Osteoblast (primary cell): ENCODE measurements at regions not wholly inside any gene's neighbourhood (a gene's known extent, or its start where the extent isn't known, plus 50 kb on each side); places are given as distances from the start of the nearest gene placed in this dataset.

Source experiments
- DNase-seq: peaks from one replicate; pipeline ENCODE4 v3.0.0; 2011; ENCODE audit warnings: low spot score, mixed read lengths; ENCODE audit not compliant: insufficient read length; ENCODE audit errors: missing footprints
- H2AFZ ChIP-seq: 2 replicates; pipeline ENCODE4 v1.6.0; 2011; ENCODE audit warnings: mild to moderate bottlenecking, low read length
- H3K27ac ChIP-seq: 2 replicates; pipeline ENCODE4 v1.5.1; 2011; ENCODE audit warnings: mild to moderate bottlenecking, low read depth, low read length, moderate library complexity
- H3K27me3 ChIP-seq: 2 replicates; pipeline ENCODE4 v1.6.0; 2012; ENCODE audit warnings: mild to moderate bottlenecking, control low read depth, inconsistent platforms, low read length, moderate library complexity; ENCODE audit not compliant: insufficient read depth
- H3K36me3 ChIP-seq: 2 replicates; pipeline ENCODE4 v1.5.1; 2011; ENCODE audit warnings: mild to moderate bottlenecking, low read length, control low read depth, moderate library complexity; ENCODE audit not compliant: insufficient read depth
- H3K4me1 ChIP-seq: 2 replicates; pipeline ENCODE4 v1.5.1; 2011; ENCODE audit warnings: mild to moderate bottlenecking, low read length, control low read depth, moderate library complexity; ENCODE audit not compliant: insufficient read depth
- H3K4me2 ChIP-seq: 2 replicates; pipeline ENCODE4 v1.6.0; 2011; ENCODE audit warnings: mild to moderate bottlenecking, low read length; ENCODE audit not compliant: insufficient read depth
- H3K4me3 ChIP-seq: fragments of 200-600 bp; sonication (generic); 3 replicates; pipeline ENCODE4 v1.5.1; 2012; ENCODE audit warnings: mild to moderate bottlenecking, low read length, inconsistent platforms; ENCODE audit not compliant: insufficient read depth
- H3K79me2 ChIP-seq: 2 replicates; pipeline ENCODE4 v1.6.0; 2012; ENCODE audit warnings: mild to moderate bottlenecking, low read length, control low read depth, inconsistent platforms; ENCODE audit not compliant: insufficient read depth
- H3K9me3 ChIP-seq: 2 replicates; pipeline ENCODE4 v1.5.1; 2011; ENCODE audit warnings: low read depth, low read length, control low read depth
- H4K20me1 ChIP-seq: 2 replicates; pipeline ENCODE4 v1.6.0; 2012; ENCODE audit warnings: mild to moderate bottlenecking, low read length, control low read depth; ENCODE audit not compliant: insufficient read depth
- TF ChIP-seq, protein P1 (sequence below): IDR thresholded peaks from 2 replicates; pipeline ENCODE4 v1.5.1; 2011; ENCODE audit warnings: mild to moderate bottlenecking, low read depth, low read length, moderate library complexity; ENCODE audit errors: extremely low read depth

DNA sequence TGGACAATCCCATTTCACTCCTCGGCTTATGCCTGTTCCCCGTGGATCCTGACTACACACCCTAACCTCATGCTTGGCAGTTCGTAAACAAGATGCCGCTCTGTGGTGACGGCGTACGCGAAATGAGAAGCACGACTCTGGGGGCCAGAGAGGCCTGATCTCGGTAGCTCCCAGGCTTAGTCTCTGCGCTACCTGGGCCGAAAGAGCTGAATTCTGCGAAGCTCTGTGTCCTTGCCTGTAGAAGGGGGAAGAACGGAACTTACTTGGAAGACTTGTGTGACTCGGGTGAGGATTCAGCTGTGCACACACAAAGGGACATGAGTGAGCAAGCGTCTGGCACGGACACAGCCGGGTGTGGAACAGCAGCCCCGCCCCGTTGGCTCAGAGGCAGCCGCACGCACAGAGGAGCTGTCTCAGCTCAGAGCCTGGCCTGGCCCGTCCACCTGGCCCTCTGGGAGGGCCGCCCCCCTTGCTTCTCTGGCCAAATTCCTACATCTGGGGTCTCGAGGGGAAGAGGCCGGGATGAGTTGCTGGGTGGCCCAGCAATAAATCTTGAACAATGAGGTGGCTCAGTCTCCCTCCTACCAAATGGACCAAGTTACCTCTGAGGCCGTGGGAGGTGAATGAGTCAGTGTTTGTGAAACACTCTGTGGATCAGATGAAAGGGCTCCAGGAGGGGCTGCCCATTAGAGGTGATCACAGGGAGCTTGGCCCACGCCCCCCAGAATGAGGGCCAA lies 83.8 kb downstream of the PDGFA start:
- H4K20me1 ChIP-seq, result no peaks in the 10 kb centered on the region
- no peaks in the 10 kb centered on the region for H3K27me3 ChIP-seq
- H3K36me3 ChIP-seq, result no peaks in the 10 kb centered on the region
- peak; percentile 95 for DNase-seq
- H3K79me2 ChIP-seq, result no peaks in the 10 kb centered on the region
- H3K9me3 ChIP-seq, result no peaks in the 10 kb centered on the region
- no peak overlapping the region for H3K4me2 ChIP-seq
- H3K4me3 ChIP-seq, result no peak overlapping the region
- H3K4me1 ChIP-seq, result peaks cover 3% of the 10 kb centered on the region
- no peak overlapping the region for H2AFZ ChIP-seq
- TF ChIP-seq, protein P1, sequence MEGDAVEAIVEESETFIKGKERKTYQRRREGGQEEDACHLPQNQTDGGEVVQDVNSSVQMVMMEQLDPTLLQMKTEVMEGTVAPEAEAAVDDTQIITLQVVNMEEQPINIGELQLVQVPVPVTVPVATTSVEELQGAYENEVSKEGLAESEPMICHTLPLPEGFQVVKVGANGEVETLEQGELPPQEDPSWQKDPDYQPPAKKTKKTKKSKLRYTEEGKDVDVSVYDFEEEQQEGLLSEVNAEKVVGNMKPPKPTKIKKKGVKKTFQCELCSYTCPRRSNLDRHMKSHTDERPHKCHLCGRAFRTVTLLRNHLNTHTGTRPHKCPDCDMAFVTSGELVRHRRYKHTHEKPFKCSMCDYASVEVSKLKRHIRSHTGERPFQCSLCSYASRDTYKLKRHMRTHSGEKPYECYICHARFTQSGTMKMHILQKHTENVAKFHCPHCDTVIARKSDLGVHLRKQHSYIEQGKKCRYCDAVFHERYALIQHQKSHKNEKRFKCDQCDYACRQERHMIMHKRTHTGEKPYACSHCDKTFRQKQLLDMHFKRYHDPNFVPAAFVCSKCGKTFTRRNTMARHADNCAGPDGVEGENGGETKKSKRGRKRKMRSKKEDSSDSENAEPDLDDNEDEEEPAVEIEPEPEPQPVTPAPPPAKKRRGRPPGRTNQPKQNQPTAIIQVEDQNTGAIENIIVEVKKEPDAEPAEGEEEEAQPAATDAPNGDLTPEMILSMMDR, result no peak
- H3K27ac ChIP-seq, result no peak overlapping the region

DNA sequence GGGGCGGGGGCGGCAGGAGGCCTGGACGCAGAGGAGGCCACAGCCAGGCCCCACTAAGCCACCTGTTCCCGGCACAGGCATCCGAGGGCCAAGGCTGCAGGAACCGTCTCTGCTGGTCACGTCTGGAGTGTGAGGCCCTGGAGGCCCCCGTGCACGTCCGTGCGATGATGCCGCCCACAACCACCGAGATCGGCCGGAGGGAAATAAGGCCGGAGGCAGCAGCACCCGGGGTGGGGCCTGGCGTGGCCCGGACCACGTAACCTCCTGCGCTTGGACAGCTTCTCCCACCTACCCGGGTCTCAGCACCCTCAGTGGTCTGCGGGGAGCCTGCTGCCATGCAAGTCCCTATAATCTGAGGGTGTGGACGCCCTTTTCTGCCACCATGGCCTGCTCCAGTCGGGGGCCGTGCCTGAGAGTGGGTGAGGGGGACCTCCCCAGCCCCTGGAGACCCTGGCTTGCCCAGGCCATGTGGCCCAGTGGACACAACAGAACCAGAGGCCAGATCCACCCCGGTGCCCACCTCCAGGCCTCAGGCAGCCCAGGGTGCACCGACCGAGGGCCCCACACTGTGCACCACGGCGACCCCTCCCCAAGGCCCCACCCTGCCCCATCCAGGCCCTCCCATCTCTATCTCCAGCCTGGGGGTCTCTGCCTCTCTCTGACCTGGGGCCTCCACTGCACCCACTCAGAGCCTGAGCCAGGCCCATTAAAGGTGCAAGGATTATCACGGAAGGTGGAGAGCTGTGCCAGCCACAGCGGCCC lies 83.1 kb downstream of the PDGFA start:
- H3K4me2 ChIP-seq, result no peak overlapping the region
- no peaks in the 10 kb centered on the region for H3K79me2 ChIP-seq
- no peaks in the 10 kb centered on the region for H3K9me3 ChIP-seq
- TF ChIP-seq, protein P1, result no peak
- H4K20me1 ChIP-seq, result no peaks in the 10 kb centered on the region
- no peaks in the 10 kb centered on the region for H3K36me3 ChIP-seq
- H3K27me3 ChIP-seq, result no peaks in the 10 kb centered on the region
- H3K4me1 ChIP-seq, result peaks cover 3% of the 10 kb centered on the region
- no peak overlapping the region for H3K4me3 ChIP-seq
- H2AFZ ChIP-seq, result no peak overlapping the region
- no peak overlapping the region for H3K27ac ChIP-seq
- DNase-seq, result no peak

DNA sequence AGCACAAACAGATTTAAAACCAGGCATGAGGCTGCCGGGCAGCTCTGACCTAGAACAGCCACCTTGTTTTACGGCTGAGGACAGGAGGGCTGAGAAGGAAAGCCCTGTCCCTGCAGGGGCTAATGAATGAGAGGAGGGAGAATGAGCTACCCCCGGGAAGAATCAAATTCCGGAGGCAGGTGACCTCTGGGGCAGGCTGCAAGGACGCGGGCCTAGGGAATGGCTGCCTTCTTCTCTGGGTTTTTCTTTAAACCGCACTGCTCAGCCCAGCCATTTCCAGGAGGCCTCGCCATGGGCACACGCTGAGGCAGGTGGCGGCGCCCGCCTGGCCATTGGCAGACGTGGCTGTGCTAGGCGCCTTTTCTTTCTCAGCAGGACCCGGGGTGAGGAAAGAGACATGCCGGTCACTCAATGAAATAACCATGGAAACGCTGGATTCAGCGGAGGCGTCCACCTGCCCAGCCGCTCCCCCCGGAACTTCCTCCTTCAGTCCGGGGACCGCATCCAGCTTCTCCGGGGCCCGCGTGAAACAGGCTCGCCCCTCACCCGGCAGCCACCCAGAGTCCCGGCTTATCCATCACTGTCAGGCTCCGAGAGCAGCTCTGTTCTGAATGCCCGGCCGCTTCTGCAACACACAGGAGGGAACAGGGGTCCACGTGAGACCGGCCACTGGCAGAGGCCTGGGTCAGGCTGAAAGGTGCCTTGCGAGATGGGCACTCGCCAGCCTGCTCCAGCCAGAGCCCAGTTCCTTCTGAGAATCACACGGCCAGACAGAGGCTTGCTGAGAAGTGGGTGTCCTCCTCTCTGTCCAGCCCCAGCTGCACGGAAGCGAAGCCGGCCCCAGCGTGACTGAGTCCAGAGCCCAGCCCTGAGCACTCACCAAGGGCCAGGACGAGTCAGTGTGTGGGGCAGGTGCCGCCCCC lies 82.1 kb downstream of the PDGFA start:
- Histone ChIP-seq H3K9me3 (no peaks in the 10 kb centered on the region), H2AFZ (no peak overlapping the region), H3K4me2 (no peak overlapping the region), H3K27me3 (no peaks in the 10 kb centered on the region), H3K36me3 (no peaks in the 10 kb centered on the region), H3K27ac (no peak overlapping the region), H3K4me3 (no peak overlapping the region), H4K20me1 (no peaks in the 10 kb centered on the region), H3K79me2 (no peaks in the 10 kb centered on the region), H3K4me1 (peaks cover 3% of the 10 kb centered on the region)
- no peak for DNase-seq
- TF ChIP-seq, protein P1, result no peak
